SK-N-SH treated with all-trans-retinoic acid at 6 μM for 48 hours (cell line): ENCODE measurements at regions not wholly inside any gene's neighbourhood (a gene's known extent, or its start where the extent isn't known, plus 50 kb on each side); places are given as distances from the start of the nearest gene placed in this dataset.

Source experiments
- ARNTL ChIP-seq: fragments of 450-650 bp; formaldehyde crosslinking; IDR thresholded peaks from 2 replicates; pipeline ENCODE4 v1.5.0; 2020; ENCODE audit warnings: low read depth, mild to moderate bottlenecking, moderate library complexity, borderline replicate concordance
- CSDC2 ChIP-seq: fragments of 250-450 bp; sonication (Bioruptor Pico); IDR thresholded peaks from 2 replicates; pipeline ENCODE4 v1.5.0; 2020; ENCODE audit warnings: mild to moderate bottlenecking, moderate library complexity
- CSRNP3 ChIP-seq: fragments of 250-450 bp; sonication (Bioruptor Pico); IDR thresholded peaks from 2 replicates; pipeline ENCODE4 v1.5.1; 2021; ENCODE audit warnings: mild to moderate bottlenecking, moderate library complexity
- GLIS3 ChIP-seq: fragments of 250-450 bp; sonication (Bioruptor Pico); IDR thresholded peaks from 2 replicates; pipeline ENCODE4 v1.5.0; 2020; ENCODE audit warnings: mild to moderate bottlenecking, moderate library complexity
- PATZ1 ChIP-seq: fragments of 250-450 bp; sonication (Bioruptor Pico); IDR thresholded peaks from 2 replicates; pipeline ENCODE4 v1.8.0; 2020; ENCODE audit warnings: mild to moderate bottlenecking, moderate library complexity, borderline replicate concordance
- RARB ChIP-seq: fragments of 250-450 bp; sonication (Bioruptor Pico); IDR thresholded peaks from 2 replicates; pipeline ENCODE4 v1.8.0; 2021; ENCODE audit warnings: mild to moderate bottlenecking, moderate library complexity
- SNAI2 ChIP-seq: fragments of 250-450 bp; sonication (Bioruptor Pico); IDR thresholded peaks from 2 replicates; pipeline ENCODE4 v1.5.0; 2020; ENCODE audit warnings: mild to moderate bottlenecking, moderate library complexity
- TCF4 ChIP-seq: fragments of 250-450 bp; sonication (Bioruptor Pico); IDR thresholded peaks from 2 replicates; pipeline ENCODE4 v1.8.0; 2021; ENCODE audit warnings: mild to moderate bottlenecking, moderate library complexity, borderline replicate concordance
- ZC3H10 ChIP-seq: fragments of 250-450 bp; sonication (Bioruptor Pico); IDR thresholded peaks from 2 replicates; pipeline ENCODE4 v1.5.1; 2021; ENCODE audit warnings: mild to moderate bottlenecking, moderate library complexity
- ZFP3 ChIP-seq: fragments of 250-450 bp; sonication (Bioruptor Pico); IDR thresholded peaks from 2 replicates; pipeline ENCODE4 v1.5.0; 2020; ENCODE audit warnings: mild to moderate bottlenecking, moderate library complexity
- ZNF8 ChIP-seq: fragments of 450-650 bp; formaldehyde crosslinking; IDR thresholded peaks from 2 replicates; pipeline ENCODE4 v1.5.0; 2020; ENCODE audit warnings: mild to moderate bottlenecking, moderate library complexity
- TF ChIP-seq, protein P1 (sequence below): fragments of 250-450 bp; sonication (Bioruptor Pico); IDR thresholded peaks from 2 replicates; pipeline ENCODE4 v1.8.0; 2021; ENCODE audit warnings: low read depth, mild to moderate bottlenecking, moderate library complexity, borderline replicate concordance
- TF ChIP-seq, protein P2 (sequence below): fragments of 250-450 bp; sonication (Bioruptor Pico); IDR thresholded peaks from 2 replicates; pipeline ENCODE4 v1.5.1; 2020; ENCODE audit warnings: low read depth, mild to moderate bottlenecking, moderate library complexity

DNA sequence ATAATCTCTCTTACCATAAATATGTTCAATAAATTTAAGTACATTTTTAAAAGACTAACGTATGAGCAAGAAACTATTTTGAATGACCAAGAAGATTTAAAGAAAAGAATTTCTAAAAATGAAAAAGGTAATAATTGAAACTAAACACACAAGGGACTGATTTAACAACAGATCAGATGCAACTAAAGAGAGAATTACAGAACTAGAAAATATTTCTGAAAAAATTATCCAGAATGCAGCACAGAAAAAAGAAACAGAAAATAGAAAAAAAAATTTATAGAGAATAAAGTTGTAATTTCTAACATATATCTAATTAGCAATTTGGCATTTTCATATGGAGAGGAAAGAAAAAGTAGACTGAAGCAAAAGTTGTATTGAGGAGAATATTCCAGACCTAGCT is 269.3 kb downstream of the TLE1 start:
- TF ChIP-seq RARB: no peak
- no peak for TF ChIP-seq ZFP3 (CRISPR knock-in tag)
- no peak for TF ChIP-seq CSDC2 (CRISPR knock-in tag)
- no peak for TF ChIP-seq ZC3H10 (CRISPR knock-in tag)
- TF ChIP-seq, protein P1, sequence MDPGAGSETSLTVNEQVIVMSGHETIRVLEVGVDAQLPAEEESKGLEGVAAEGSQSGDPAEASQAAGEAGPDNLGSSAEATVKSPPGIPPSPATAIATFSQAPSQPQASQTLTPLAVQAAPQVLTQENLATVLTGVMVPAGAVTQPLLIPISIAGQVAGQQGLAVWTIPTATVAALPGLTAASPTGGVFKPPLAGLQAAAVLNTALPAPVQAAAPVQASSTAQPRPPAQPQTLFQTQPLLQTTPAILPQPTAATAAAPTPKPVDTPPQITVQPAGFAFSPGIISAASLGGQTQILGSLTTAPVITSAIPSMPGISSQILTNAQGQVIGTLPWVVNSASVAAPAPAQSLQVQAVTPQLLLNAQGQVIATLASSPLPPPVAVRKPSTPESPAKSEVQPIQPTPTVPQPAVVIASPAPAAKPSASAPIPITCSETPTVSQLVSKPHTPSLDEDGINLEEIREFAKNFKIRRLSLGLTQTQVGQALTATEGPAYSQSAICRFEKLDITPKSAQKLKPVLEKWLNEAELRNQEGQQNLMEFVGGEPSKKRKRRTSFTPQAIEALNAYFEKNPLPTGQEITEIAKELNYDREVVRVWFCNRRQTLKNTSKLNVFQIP (CRISPR knock-in tag): no peak
- TF ChIP-seq PATZ1 (CRISPR knock-in tag): no peak
- TF ChIP-seq TCF4 (CRISPR knock-in tag): no peak
- TF ChIP-seq GLIS3: no peak
- no peak for TF ChIP-seq ARNTL (CRISPR knock-in tag)
- no peak for TF ChIP-seq SNAI2 (CRISPR knock-in tag)
- no peak for TF ChIP-seq CSRNP3
- TF ChIP-seq, protein P2, sequence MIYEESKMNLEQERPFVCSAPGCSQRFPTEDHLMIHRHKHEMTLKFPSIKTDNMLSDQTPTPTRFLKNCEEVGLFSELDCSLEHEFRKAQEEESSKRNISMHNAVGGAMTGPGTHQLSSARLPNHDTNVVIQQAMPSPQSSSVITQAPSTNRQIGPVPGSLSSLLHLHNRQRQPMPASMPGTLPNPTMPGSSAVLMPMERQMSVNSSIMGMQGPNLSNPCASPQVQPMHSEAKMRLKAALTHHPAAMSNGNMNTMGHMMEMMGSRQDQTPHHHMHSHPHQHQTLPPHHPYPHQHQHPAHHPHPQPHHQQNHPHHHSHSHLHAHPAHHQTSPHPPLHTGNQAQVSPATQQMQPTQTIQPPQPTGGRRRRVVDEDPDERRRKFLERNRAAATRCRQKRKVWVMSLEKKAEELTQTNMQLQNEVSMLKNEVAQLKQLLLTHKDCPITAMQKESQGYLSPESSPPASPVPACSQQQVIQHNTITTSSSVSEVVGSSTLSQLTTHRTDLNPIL: no peak
- no peak for TF ChIP-seq ZNF8 (CRISPR knock-in tag)
